CD4-positive, alpha-beta memory T cell (primary cell): ENCODE measurements at regions not wholly inside any gene's neighbourhood (a gene's known extent, or its start where the extent isn't known, plus 50 kb on each side); places are given as distances from the start of the nearest gene placed in this dataset.

Experiments used
- CTCF ChIA-PET: fragments of 350-600 bp; sonication (Branson Sonifier 250); formaldehyde crosslinking; loops from one replicate; lab custom pipeline; 2021; ENCODE audit warnings: inconsistent platforms; ENCODE audit not compliant: partially characterized antibody; lab: Charles Lee
- POLR2A ChIA-PET: fragments of 350-600 bp; sonication (Branson Sonifier 250); formaldehyde crosslinking; loops from one replicate; lab custom pipeline; 2021; ENCODE audit not compliant: partially characterized antibody; lab: Charles Lee
- DNase-seq, 5 donors: peaks; one replicate each; pipeline versions ENCODE4 v3.0.0 to v3.0.0-alpha.2; 2020 to 2022; ENCODE audit warnings: mixed read lengths in 1 of 5
- H3K27ac ChIP-seq: one replicate; pipeline ENCODE4 v1.7.0; 2013; ENCODE audit warnings: low read depth, low read length
- H3K27me3 ChIP-seq: 2 replicates; pipeline ENCODE4 v1.7.0; 2013; ENCODE audit warnings: mild to moderate bottlenecking, low read length, moderate library complexity; ENCODE audit not compliant: insufficient read depth
- H3K36me3 ChIP-seq: 2 replicates; pipeline ENCODE4 v1.7.0; 2013; ENCODE audit warnings: mild to moderate bottlenecking, low read length, moderate library complexity; ENCODE audit not compliant: insufficient read depth
- H3K4me1 ChIP-seq: 2 replicates; pipeline ENCODE4 v1.7.0; 2013; ENCODE audit warnings: mild to moderate bottlenecking, low read length, moderate library complexity; ENCODE audit not compliant: insufficient read depth
- H3K4me3 ChIP-seq, 2 donors: one replicate each; pipeline ENCODE4 v1.7.0; 2013; ENCODE audit warnings: low read length in 2 of 2, mild to moderate bottlenecking in 1 of 2
- H3K9me3 ChIP-seq, 2 donors: one replicate each; pipeline ENCODE4 v1.7.0; 2013; ENCODE audit warnings: low read length in 2 of 2, control low read depth in 1 of 2; ENCODE audit not compliant: control insufficient read depth in 1 of 2
- H3K27ac Mint-ChIP-seq, 7 donors: one replicate each; pipeline ENCODE4 v1.8.0; 2020 to 2021; ENCODE audit warnings: mixed read lengths in 7 of 7, mild to moderate bottlenecking in 6 of 7, inconsistent platforms in 3 of 7, moderate library complexity in 3 of 7
- H3K27me3 Mint-ChIP-seq, 2 donors: one replicate each; pipeline ENCODE4 v1.8.0; 2020 to 2021; ENCODE audit warnings: mixed read lengths in 2 of 2
- H3K36me3 Mint-ChIP-seq, 2 donors: one replicate each; pipeline ENCODE4 v1.8.0; 2020 to 2021; ENCODE audit warnings: mixed read lengths in 2 of 2, inconsistent platforms in 1 of 2, mild to moderate bottlenecking in 1 of 2
- H3K4me1 Mint-ChIP-seq, 4 donors: one replicate each; pipeline ENCODE4 v1.8.0; 2020 to 2021; ENCODE audit warnings: mixed read lengths in 4 of 4, mild to moderate bottlenecking in 1 of 4
- H3K4me3 Mint-ChIP-seq, 8 donors: one replicate each; pipeline ENCODE4 v1.8.0; 2020 to 2021; ENCODE audit warnings: mixed read lengths in 8 of 8, mild to moderate bottlenecking in 7 of 8, moderate library complexity in 6 of 8, inconsistent platforms in 3 of 8
- H3K9me3 Mint-ChIP-seq, 8 donors: one replicate each; pipeline ENCODE4 v1.8.0; 2020 to 2021; ENCODE audit warnings: mixed read lengths in 8 of 8, mild to moderate bottlenecking in 5 of 8, inconsistent platforms in 3 of 8, moderate library complexity in 1 of 8
- intact Hi-C: fragments of 100-400 bp; cut with micrococcal nuclease; formaldehyde crosslinking; loops from one replicate; pipeline ENCODE4 v1.15.1; 2023

GRCh38 chr15:69895202-69895601 lies 202.5 kb downstream of the TLE3 start:
- intact Hi-C loops: no loop called here
- Histone ChIP-seq H3K4me1 (no peaks in the 10 kb centered on the region), H3K27me3 (no peaks in the 10 kb centered on the region), H3K9me3 (no peaks in the 10 kb centered on the region), H3K27ac (no peak overlapping the region), H3K4me3 (no peak overlapping the region), H3K36me3 (no peaks in the 10 kb centered on the region)
- Mint-ChIP-seq H3K27me3 (peaks cover 8 to 28% of the 10 kb centered on the region in 2 donors), H3K9me3 (peaks cover 0 to 4% (median 0%) of the 10 kb centered on the region in 8 donors), H3K4me1 (no peaks in the 10 kb centered on the region), H3K27ac (no peak overlapping the region), H3K36me3 (no peaks in the 10 kb centered on the region), H3K4me3 (no peak overlapping the region)
- CTCF ChIA-PET: no interaction called here
- POLR2A ChIA-PET: no interaction called here
- no peak for DNase-seq

GRCh38 chr15:69896606-69897005 lies 201.1 kb downstream of the TLE3 start:
- POLR2A ChIA-PET: no interaction called here
- H3K4me3 ChIP-seq: no peak overlapping the region
- Mint-ChIP-seq H3K27me3 (peaks cover 8 to 28% of the 10 kb centered on the region in 2 donors), H3K4me3 (no peak overlapping the region), H3K4me1 (no peaks in the 10 kb centered on the region), H3K27ac (no peak overlapping the region), H3K9me3 (peaks cover 0 to 2% (median 0%) of the 10 kb centered on the region in 8 donors), H3K36me3 (no peaks in the 10 kb centered on the region)
- no peaks in the 10 kb centered on the region for H3K27me3 ChIP-seq
- intact Hi-C loops: no loop called here
- CTCF ChIA-PET: no interaction called here
- no peaks in the 10 kb centered on the region for H3K4me1 ChIP-seq
- DNase-seq: no peak
- H3K9me3 ChIP-seq: no peaks in the 10 kb centered on the region
- H3K36me3 ChIP-seq: no peaks in the 10 kb centered on the region
- no peak overlapping the region for H3K27ac ChIP-seq

- no peaks in the 10 kb centered on the region for H3K36me3 ChIP-seq
- no peaks in the 10 kb centered on the region for H3K36me3 Mint-ChIP-seq
- H3K27ac Mint-ChIP-seq: no peak overlapping the region
- ChIA-PET POLR2A (no interaction called here), CTCF (interaction anchor here (0.8 kb wide), 1 partner anchor 8 kb away, joined by 3 read pairs; no protein-coding TSS in a partner anchor)
- peaks cover 0 to 2% (median 0%) of the 10 kb centered on the region in 8 donors for H3K9me3 Mint-ChIP-seq
- H3K4me3 ChIP-seq: no peak overlapping the region
- H3K27me3 Mint-ChIP-seq: peaks cover 8 to 28% of the 10 kb centered on the region in 2 donors
- DNase-seq: no peak
- no peaks in the 10 kb centered on the region for H3K4me1 ChIP-seq
- H3K27me3 ChIP-seq: no peaks in the 10 kb centered on the region
- intact Hi-C loops: no loop called here
- no peak overlapping the region for H3K4me3 Mint-ChIP-seq
- no peaks in the 10 kb centered on the region for H3K9me3 ChIP-seq
- H3K27ac ChIP-seq: no peak overlapping the region
- H3K4me1 Mint-ChIP-seq: no peaks in the 10 kb centered on the region
Observed at GRCh38 chr15:69897061-69897460, 200.7 kb downstream of the TLE3 start.

- no peaks in the 10 kb centered on the region for H3K36me3 Mint-ChIP-seq
- no peak overlapping the region for H3K4me3 Mint-ChIP-seq
- intact Hi-C loops: no loop called here
- no peak overlapping the region for H3K4me3 ChIP-seq
- H3K4me1 ChIP-seq: no peaks in the 10 kb centered on the region
- H3K4me1 Mint-ChIP-seq: no peaks in the 10 kb centered on the region
- H3K27ac Mint-ChIP-seq: no peak overlapping the region
- H3K27me3 Mint-ChIP-seq: peaks cover 8 to 29% of the 10 kb centered on the region in 2 donors
- peaks cover 0 to 2% (median 0%) of the 10 kb centered on the region in 8 donors for H3K9me3 Mint-ChIP-seq
- ChIA-PET POLR2A (no interaction called here), CTCF (interaction anchor here (0.8 kb wide), 1 partner anchor 9 kb away, joined by 3 read pairs; no protein-coding TSS in a partner anchor)
- no peak for DNase-seq
- no peaks in the 10 kb centered on the region for H3K36me3 ChIP-seq
- no peak overlapping the region for H3K27ac ChIP-seq
- H3K9me3 ChIP-seq: no peaks in the 10 kb centered on the region
- no peaks in the 10 kb centered on the region for H3K27me3 ChIP-seq
Observed at GRCh38 chr15:69897471-69898237, 200.1 kb downstream of the TLE3 start.

- ChIA-PET CTCF (no interaction called here), POLR2A (no interaction called here)
- no peaks in the 10 kb centered on the region for H3K27me3 ChIP-seq
- H3K4me1 ChIP-seq: no peaks in the 10 kb centered on the region
- no peak overlapping the region for H3K27ac ChIP-seq
- H3K36me3 ChIP-seq: no peaks in the 10 kb centered on the region
- peaks cover 8 to 26% of the 10 kb centered on the region in 2 donors for H3K27me3 Mint-ChIP-seq
- H3K27ac Mint-ChIP-seq: no peak overlapping the region
- no peak overlapping the region for H3K4me3 Mint-ChIP-seq
- H3K4me3 ChIP-seq: no peak overlapping the region
- peaks cover 0 to 2% (median 0%) of the 10 kb centered on the region in 8 donors for H3K9me3 Mint-ChIP-seq
- intact Hi-C loops: no loop called here
- H3K4me1 Mint-ChIP-seq: no peaks in the 10 kb centered on the region
- H3K36me3 Mint-ChIP-seq: no peaks in the 10 kb centered on the region
- no peaks in the 10 kb centered on the region for H3K9me3 ChIP-seq
- no peak for DNase-seq
Observed at GRCh38 chr15:69898243-69898642, 199.5 kb downstream of the TLE3 start.

GRCh38 chr15:69902414-69903062 lies 195.2 kb downstream of the TLE3 start:
- Histone ChIP-seq H3K27me3 (no peaks in the 10 kb centered on the region), H3K36me3 (no peaks in the 10 kb centered on the region), H3K4me1 (no peaks in the 10 kb centered on the region), H3K27ac (no peak overlapping the region), H3K4me3 (no peak overlapping the region), H3K9me3 (no peaks in the 10 kb centered on the region)
- Mint-ChIP-seq H3K4me3 (no peak overlapping the region), H3K4me1 (no peaks in the 10 kb centered on the region), H3K36me3 (no peaks in the 10 kb centered on the region), H3K9me3 (peaks cover 0 to 2% (median 0%) of the 10 kb centered on the region in 8 donors), H3K27me3 (peaks cover 0 to 3% of the 10 kb centered on the region in 2 donors), H3K27ac (no peak overlapping the region)
- intact Hi-C loops: no loop called here
- DNase-seq: no peak
- CTCF ChIA-PET: interaction anchor here (0.6 kb wide), 1 partner anchor 425 kb away, joined by 3 read pairs; no protein-coding TSS in a partner anchor
- POLR2A ChIA-PET: no interaction called here
